Pancreas (tissue), 10 donors: ENCODE measurements at regions not wholly inside any gene's neighbourhood (a gene's known extent, or its start where the extent isn't known, plus 50 kb on each side); places are given as distances from the start of the nearest gene placed in this dataset.

ENCODE experiments used
- ATAC-seq, 4 donors: fragments of 200-7000 bp; cut with Tn5 transposase; one replicate each; pipeline versions ENCODE4 v1.8.0 to v1.9.1; 2020; ENCODE audit warnings: mild to moderate bottlenecking in 4 of 4, moderate library complexity in 4 of 4
- DNase-seq, 6 donors: peaks; one replicate each; pipeline ENCODE4 v3.0.0-alpha.2; 2020
- FAIRE-seq: peaks from 2 replicates; lab custom pipeline; 2012; peaks lifted over from hg19 to GRCh38; lab: Jason Lieb, UNC
- H3K27ac ChIP-seq, 4 donors: fragments of 200-600 bp; sonication (generic); 1 replicate in 3 of 4; 2 replicates in 1 of 4; pipeline versions ENCODE4 v1.5.0 to v1.8.0; 2020
- H3K27me3 ChIP-seq, 4 donors: fragments of 200-600 bp; one replicate each; pipeline ENCODE4 v1.8.0; 2021
- H3K36me3 ChIP-seq, 3 donors: fragments of 200-600 bp; sonication (generic) in 1 of 3; one replicate each; pipeline versions ENCODE4 v1.5.0 to v1.8.0; 2020 to 2021
- H3K4me1 ChIP-seq, 3 donors: fragments of 200-600 bp; one replicate each; pipeline ENCODE4 v1.8.0; 2021
- H3K4me3 ChIP-seq, 4 donors: fragments of 200-600 bp; sonication (generic) in 2 of 4; one replicate each; pipeline versions ENCODE4 v1.5.0 to v1.8.0; 2020 to 2021
- H3K9me3 ChIP-seq, 4 donors: fragments of 200-600 bp; one replicate each; pipeline ENCODE4 v1.8.0; 2021
- WGBS, 2 donors: extraction: QIAGEN DNeasy Blood & Tissue Kit; methylation state at CpG; one replicate each; pipeline ENCODE4 v1.1.7; 2013; 5-methylcytosine and 5-hydroxymethylcytosine counted together
- intact Hi-C, 3 donors: fragments of 100-400 bp; cut with DNase I; formaldehyde crosslinking; loops; one replicate each; pipeline versions ENCODE4 v1.11.1 to v1.14.2; 2022
- TF ChIP-seq, protein P1 (sequence below), 4 donors: fragments of 200-600 bp; sonication (generic) in 3 of 4; IDR thresholded peaks; one replicate each; pipeline versions ENCODE4 v1.5.0 to v1.8.0; 2021; ENCODE audit warnings: antibody characterized with exemption in 4 of 4
- donor health status: healthy with polysubstance abuse.
- donor health status: DM: no; HTN: no; CAD: no; lungs with moderate emphysema.
- donor health status: DM: no; HTN: no; CAD: no.
- donor health status: control.
- donor health status: control.
- donor health status: Bipolar disorder and iron deficiency.
- donor health status: DM: yes; HTN: yes; CAD: no.
- donor health status: DM: no; HTN: no; CAD: no.
- donor health status: DM: no; HTN: no; CAD: no.
- donor health status: DM: yes; HTN: yes; CAD: no.

- Histone ChIP-seq H3K27ac (no peak overlapping the region), H3K27me3 (no peaks in the 10 kb centered on the region), H3K36me3 (no peaks in the 10 kb centered on the region), H3K4me1 (peaks cover 7 to 14% (median 9%) of the 10 kb centered on the region in 3 donors), H3K9me3 (no peaks in the 10 kb centered on the region), H3K4me3 (no peak overlapping the region)
- DNase-seq: peak in 2 of 6 donors; percentile 9 to 39
- no peak for ATAC-seq
- intact Hi-C loops: no loop called here
- TF ChIP-seq, protein P1, sequence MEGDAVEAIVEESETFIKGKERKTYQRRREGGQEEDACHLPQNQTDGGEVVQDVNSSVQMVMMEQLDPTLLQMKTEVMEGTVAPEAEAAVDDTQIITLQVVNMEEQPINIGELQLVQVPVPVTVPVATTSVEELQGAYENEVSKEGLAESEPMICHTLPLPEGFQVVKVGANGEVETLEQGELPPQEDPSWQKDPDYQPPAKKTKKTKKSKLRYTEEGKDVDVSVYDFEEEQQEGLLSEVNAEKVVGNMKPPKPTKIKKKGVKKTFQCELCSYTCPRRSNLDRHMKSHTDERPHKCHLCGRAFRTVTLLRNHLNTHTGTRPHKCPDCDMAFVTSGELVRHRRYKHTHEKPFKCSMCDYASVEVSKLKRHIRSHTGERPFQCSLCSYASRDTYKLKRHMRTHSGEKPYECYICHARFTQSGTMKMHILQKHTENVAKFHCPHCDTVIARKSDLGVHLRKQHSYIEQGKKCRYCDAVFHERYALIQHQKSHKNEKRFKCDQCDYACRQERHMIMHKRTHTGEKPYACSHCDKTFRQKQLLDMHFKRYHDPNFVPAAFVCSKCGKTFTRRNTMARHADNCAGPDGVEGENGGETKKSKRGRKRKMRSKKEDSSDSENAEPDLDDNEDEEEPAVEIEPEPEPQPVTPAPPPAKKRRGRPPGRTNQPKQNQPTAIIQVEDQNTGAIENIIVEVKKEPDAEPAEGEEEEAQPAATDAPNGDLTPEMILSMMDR (IDR thresholded peaks at IDR 0.05): no peak
- no peak for FAIRE-seq
- 89 to 96% methylated on average over 5 of the region's 5 CpGs for WGBS, 2 donors
Observed at GRCh38 chr9:135226369-135227050, 139.0 kb downstream of the OLFM1 start.

DNA sequence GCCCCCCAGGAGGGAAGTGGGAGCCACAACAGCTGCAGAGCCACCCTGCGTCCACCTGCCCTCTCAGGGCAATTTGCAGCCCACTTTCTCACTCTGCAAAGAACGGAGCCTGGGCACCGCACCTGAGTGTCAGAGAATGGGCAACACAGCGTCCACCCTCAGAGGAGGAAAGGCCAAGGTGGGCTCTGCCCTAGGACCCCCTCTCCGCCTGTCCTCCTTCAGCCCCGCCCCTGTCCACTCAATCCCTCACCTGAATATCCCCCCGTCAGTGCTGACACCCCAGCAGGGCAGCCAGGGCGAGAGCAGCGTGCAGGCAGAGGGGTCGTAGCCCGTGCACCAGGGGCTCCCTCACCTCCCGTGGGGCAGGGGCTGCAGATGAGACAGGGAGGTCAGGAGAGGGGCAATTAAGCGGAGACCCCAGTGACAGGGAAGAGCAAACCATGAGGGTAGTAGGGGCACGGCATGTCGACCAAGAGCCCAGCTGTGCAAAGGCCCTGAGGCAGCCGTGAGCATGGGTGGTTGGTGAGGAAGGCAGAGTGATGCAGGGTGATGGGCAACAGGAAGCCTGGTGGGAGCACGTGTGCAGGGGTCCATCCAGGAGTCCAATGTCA lies 140.3 kb downstream of the OLFM1 start:
- no peak overlapping the region for H3K27ac ChIP-seq
- DNase-seq: peak in 3 of 6 donors; percentile 11 to 69 (median 46)
- H3K4me3 ChIP-seq: no peak overlapping the region
- ATAC-seq: no peak
- no peak for FAIRE-seq
- 78 to 84% methylated on average over 14 to 17 of the region's 17 CpGs for WGBS, 2 donors
- H3K4me1 ChIP-seq: peaks cover 7 to 14% (median 9%) of the 10 kb centered on the region in 3 donors
- intact Hi-C loops: no loop called here
- no peaks in the 10 kb centered on the region for H3K36me3 ChIP-seq
- H3K9me3 ChIP-seq: no peaks in the 10 kb centered on the region
- H3K27me3 ChIP-seq: no peaks in the 10 kb centered on the region
- TF ChIP-seq, protein P1 (IDR thresholded peaks at IDR 0.05): no peak

DNA sequence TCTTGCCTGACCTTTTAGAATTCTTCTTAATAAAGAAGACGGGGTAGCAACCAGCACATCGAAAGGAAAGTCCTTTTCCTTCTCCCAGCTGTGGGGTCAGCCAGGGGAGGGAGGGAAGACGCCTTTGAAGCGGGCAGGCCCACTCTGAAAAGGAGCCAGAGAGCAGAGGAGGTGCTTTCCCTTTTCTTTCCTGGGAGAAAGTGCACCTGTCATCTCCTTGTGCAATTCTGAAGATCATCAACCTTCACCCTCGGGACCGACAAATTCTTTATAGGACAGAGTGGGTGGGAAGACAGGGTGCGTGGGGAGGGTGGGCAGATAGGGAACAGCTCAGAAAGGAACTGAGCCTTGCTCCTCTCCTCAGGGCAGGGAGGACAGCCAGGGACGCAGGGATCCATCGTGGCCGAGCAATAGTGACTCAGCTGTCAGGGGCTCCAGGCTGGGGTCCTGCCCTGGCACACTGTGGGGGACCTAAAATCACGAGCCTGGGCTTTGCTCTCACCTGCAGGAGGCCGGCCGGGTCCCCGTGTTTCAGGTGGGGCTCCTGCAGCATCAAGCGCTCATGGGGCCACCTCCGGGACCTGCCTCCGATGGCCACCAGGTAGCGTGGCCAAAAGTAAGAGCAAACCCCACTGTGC lies 141.0 kb downstream of the OLFM1 start:
- peak; percentile 55 to 74 (median 62) for ATAC-seq
- Histone ChIP-seq H3K4me3 (no peak overlapping the region), H3K27ac (no peak overlapping the region), H3K9me3 (no peaks in the 10 kb centered on the region), H3K27me3 (no peaks in the 10 kb centered on the region), H3K36me3 (no peaks in the 10 kb centered on the region), H3K4me1 (peaks cover 7 to 14% (median 9%) of the 10 kb centered on the region in 3 donors)
- DNase-seq: peak in 4 of 6 donors; percentile 41 to 62 (median 52)
- TF ChIP-seq, protein P1 (IDR thresholded peaks at IDR 0.05): no peak
- FAIRE-seq: no peak
- intact Hi-C loops: no loop called here
- WGBS, 2 donors: 47 to 50% methylated on average over 18 of the region's 18 CpGs

DNA sequence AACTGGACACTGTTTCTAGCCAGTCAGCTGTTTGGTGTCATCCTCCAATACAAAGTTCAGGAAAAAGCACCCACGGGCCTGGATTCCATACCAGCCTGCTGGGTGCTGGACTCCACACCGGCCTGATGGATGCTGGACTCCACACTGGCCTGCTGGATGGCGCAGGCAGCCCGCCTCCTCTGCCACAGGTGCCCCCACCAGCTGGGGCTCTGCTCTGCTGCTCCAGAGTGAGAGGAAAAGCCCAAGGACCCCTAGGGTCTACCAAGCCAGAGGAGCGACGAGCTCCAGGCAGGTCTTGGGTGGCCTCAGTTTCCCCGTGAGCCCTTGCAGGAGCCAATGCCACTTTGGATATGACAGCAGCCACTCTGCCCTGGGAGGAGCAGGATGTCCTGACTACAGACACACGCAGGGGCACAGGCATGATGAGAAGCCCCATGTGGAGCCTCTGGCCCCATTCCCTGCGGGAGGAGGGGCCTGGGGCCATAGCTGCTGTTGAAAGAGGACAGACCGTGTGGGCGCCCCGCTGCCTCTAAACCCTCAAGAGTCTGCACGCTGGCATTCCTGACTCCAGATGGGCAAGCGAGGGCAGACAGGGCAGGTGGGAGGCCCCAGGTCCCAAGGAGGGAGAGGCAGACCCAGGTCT lies 141.6 kb downstream of the OLFM1 start:
- ATAC-seq (peak in 1 of 4 donors; percentile 4), DNase-seq (peak in 2 of 6 donors; percentile 6 to 50), FAIRE-seq (no peak)
- 90 to 95% methylated on average over 14 of the region's 14 CpGs for WGBS, 2 donors
- H3K36me3 ChIP-seq: no peaks in the 10 kb centered on the region
- TF ChIP-seq, protein P1 (IDR thresholded peaks at IDR 0.05): no peak
- intact Hi-C loops: no loop called here
- no peak overlapping the region for H3K4me3 ChIP-seq
- no peaks in the 10 kb centered on the region for H3K9me3 ChIP-seq
- H3K27me3 ChIP-seq: no peaks in the 10 kb centered on the region
- H3K27ac ChIP-seq: no peak overlapping the region
- peaks cover 7 to 14% (median 9%) of the 10 kb centered on the region in 3 donors for H3K4me1 ChIP-seq
